Activated CD8-positive, alpha-beta T cell treated with anti-CD3 and anti-CD28 coated beads, Interleukin-2, amount 10 ng/mL, durations not matched to agents 7 days and 5 days (primary cell): ENCODE measurements at regions not wholly inside any gene's neighbourhood (a gene's known extent, or its start where the extent isn't known, plus 50 kb on each side); places are given as distances from the start of the nearest gene placed in this dataset.
"Not testable (repeated sequence)": the region's sequence is repeated elsewhere in the genome, so short reads cannot be mapped to it uniquely, and the experiment has no call there.

Experiments used
- ATAC-seq: fragments of 150-1000 bp; cut with Tn5 transposase; one replicate; pipeline ENCODE4 v1.10.0; 2021; ENCODE audit warnings: moderate library complexity
- CTCF ChIA-PET: fragments of 350-600 bp; sonication (Branson Sonifier 250); formaldehyde crosslinking; loops from one replicate; lab custom pipeline; 2021; ENCODE audit warnings: antibody characterized with exemption; lab: Charles Lee
- POLR2A ChIA-PET: fragments of 350-600 bp; sonication (Branson Sonifier 250); formaldehyde crosslinking; loops from one replicate; lab custom pipeline; 2021; ENCODE audit warnings: antibody characterized with exemption; lab: Charles Lee
- DNase-seq: peaks from one replicate; pipeline ENCODE4 v3.0.0-alpha.2; 2020
- H3K27ac Mint-ChIP-seq: one replicate; pipeline ENCODE4 v1.8.0; 2021; ENCODE audit warnings: mild to moderate bottlenecking, mixed read lengths
- H3K27me3 Mint-ChIP-seq: one replicate; pipeline ENCODE4 v1.8.0; 2021; ENCODE audit warnings: low read depth, mixed read lengths
- H3K36me3 Mint-ChIP-seq: one replicate; pipeline ENCODE4 v1.8.0; 2021; ENCODE audit warnings: low read depth, mixed read lengths
- H3K4me1 Mint-ChIP-seq: one replicate; pipeline ENCODE4 v1.8.0; 2021; ENCODE audit warnings: low read depth, mixed read lengths
- H3K4me3 Mint-ChIP-seq: one replicate; pipeline ENCODE4 v1.8.0; 2021; ENCODE audit warnings: mild to moderate bottlenecking, mixed read lengths
- H3K9me3 Mint-ChIP-seq: one replicate; pipeline ENCODE4 v1.8.0; 2022; ENCODE audit warnings: mixed read lengths; ENCODE audit not compliant: insufficient read depth

DNA sequence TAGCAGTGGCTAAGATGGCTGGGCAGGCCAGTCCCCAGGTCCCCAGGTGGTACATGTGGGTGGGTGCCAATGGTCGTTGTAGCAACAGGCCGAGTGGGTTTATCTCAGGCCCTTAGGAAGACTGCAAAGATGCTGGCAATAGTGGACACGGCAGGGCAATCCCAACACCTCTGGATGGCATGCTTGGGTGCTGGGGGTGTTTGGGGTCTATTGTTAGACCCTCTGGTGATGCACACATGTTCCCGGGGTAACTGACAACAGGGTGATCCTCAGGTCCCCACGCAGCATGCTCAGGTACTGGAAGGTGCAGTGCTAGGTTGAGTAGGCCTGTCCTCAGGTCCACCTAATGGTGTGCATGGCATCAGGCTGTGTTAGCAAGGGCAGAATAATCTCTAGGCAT lies 267.5 kb downstream of the ANKRD50 start:
- peaks cover 3% of the 10 kb centered on the region for H3K9me3 Mint-ChIP-seq
- no peaks in the 10 kb centered on the region for H3K36me3 Mint-ChIP-seq
- ATAC-seq (no peak), DNase-seq (no peak)
- POLR2A ChIA-PET, result no interaction called here
- no peak overlapping the region for H3K4me3 Mint-ChIP-seq
- H3K27ac Mint-ChIP-seq, result no peak overlapping the region
- no peaks in the 10 kb centered on the region for H3K27me3 Mint-ChIP-seq
- H3K4me1 Mint-ChIP-seq, result no peaks in the 10 kb centered on the region
- CTCF ChIA-PET, result no interaction called here

DNA sequence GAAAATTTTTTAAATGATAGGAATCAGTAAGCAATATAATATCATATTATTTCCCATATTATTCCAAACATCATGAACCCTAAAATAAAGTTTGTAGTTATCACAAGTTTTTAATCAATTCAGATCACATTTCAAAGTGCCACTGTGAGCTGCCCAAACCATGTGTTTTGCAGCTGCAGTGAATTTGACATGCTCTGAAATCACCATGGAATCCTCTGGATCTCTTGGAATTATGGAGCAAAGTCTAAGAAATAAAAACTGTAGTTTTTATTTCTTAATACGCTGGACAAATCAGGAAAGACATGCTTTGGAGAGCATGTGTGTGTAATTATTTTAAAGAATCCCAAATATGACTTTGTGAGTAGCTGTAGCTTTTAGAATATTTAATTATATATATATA lies 262.7 kb downstream of the ANKRD50 start:
- CTCF ChIA-PET, result no interaction called here
- no peak for ATAC-seq
- POLR2A ChIA-PET, result no interaction called here

GRCh38 chr4:124450851-124451250 lies 261.7 kb downstream of the ANKRD50 start:
- H3K27ac Mint-ChIP-seq, result no peak overlapping the region
- peaks cover 8% of the 10 kb centered on the region for H3K9me3 Mint-ChIP-seq
- no peaks in the 10 kb centered on the region for H3K4me1 Mint-ChIP-seq
- POLR2A ChIA-PET, result no interaction called here
- no peak for ATAC-seq
- no peak overlapping the region for H3K4me3 Mint-ChIP-seq
- H3K27me3 Mint-ChIP-seq, result no peaks in the 10 kb centered on the region
- no peak for DNase-seq
- CTCF ChIA-PET, result no interaction called here
- H3K36me3 Mint-ChIP-seq, result no peaks in the 10 kb centered on the region

More for the DNA sequence above, 262.7 kb downstream of the ANKRD50 start:
- Mint-ChIP-seq H3K4me1 (no peaks in the 10 kb centered on the region), H3K9me3 (peaks cover 8% of the 10 kb centered on the region), H3K27me3 (no peaks in the 10 kb centered on the region), H3K4me3 (no peak overlapping the region), H3K27ac (no peak overlapping the region), H3K36me3 (no peaks in the 10 kb centered on the region)
- DNase-seq, result no peak

GRCh38 chr4:124454772-124455270 lies 257.7 kb downstream of the ANKRD50 start:
- DNase-seq (no peak), ATAC-seq (no peak)
- H3K4me3 Mint-ChIP-seq, result no peak overlapping the region
- H3K9me3 Mint-ChIP-seq, result peaks cover 5% of the 10 kb centered on the region
- ChIA-PET POLR2A (no interaction called here), CTCF (no interaction called here)
- H3K4me1 Mint-ChIP-seq, result no peaks in the 10 kb centered on the region
- H3K27ac Mint-ChIP-seq, result no peak overlapping the region
- H3K36me3 Mint-ChIP-seq, result no peaks in the 10 kb centered on the region
- H3K27me3 Mint-ChIP-seq, result no peaks in the 10 kb centered on the region

- CTCF ChIA-PET, result no interaction called here
- no peak for DNase-seq
- POLR2A ChIA-PET, result no interaction called here
- peaks cover 5% of the 10 kb centered on the region for H3K9me3 Mint-ChIP-seq
- H3K27ac Mint-ChIP-seq, result no peak overlapping the region
- ATAC-seq, result no peak
- H3K36me3 Mint-ChIP-seq, result no peaks in the 10 kb centered on the region
- no peaks in the 10 kb centered on the region for H3K27me3 Mint-ChIP-seq
- H3K4me3 Mint-ChIP-seq, result no peak overlapping the region
- H3K4me1 Mint-ChIP-seq, result no peaks in the 10 kb centered on the region
Observed at GRCh38 chr4:124455671-124456070, 256.9 kb downstream of the ANKRD50 start.

DNA sequence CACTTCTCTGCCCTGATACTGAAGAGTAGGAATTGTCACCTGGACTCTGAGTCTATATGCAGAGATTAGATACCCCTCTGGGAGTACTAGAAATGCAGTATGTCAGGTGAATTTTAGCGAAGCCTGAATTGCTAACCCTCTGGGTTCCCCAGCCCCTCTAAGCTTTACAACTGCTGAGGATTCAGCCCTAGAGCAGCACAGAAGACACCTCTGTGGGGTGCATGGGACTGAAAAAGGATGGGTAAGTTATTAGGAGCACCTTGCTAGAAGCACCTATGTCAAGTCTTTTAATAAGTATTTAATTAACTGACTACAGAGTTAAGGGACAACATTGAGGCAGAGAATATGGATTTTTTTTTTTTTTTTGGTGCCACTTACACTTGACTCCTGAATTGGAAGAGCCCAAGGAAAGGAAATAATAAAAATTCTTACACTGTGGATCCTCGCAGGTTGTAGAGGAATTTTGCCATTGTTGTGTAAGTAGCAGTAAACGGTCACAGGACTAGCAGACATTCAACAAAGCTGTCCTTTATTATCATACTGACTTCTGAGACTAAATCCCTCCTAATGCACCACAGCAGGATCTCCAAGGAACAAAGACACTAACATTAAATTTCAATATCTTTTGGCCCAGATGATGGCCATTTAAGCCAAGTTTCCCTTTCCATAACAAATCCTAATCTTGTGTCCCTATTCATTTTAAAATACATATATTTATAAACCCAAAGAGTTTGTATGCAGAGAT lies 253.2 kb downstream of the ANKRD50 start:
- CTCF ChIA-PET, result no interaction called here
- ATAC-seq (no peak), DNase-seq (no peak)
- Mint-ChIP-seq H3K4me3 (no peak overlapping the region), H3K36me3 (no peaks in the 10 kb centered on the region), H3K27ac (no peak overlapping the region), H3K4me1 (no peaks in the 10 kb centered on the region), H3K27me3 (no peaks in the 10 kb centered on the region), H3K9me3 (peaks cover 10% of the 10 kb centered on the region)
- POLR2A ChIA-PET, result no interaction called here

GRCh38 chr4:124459941-124460310 lies 252.6 kb downstream of the ANKRD50 start:
- no peak for DNase-seq
- H3K27me3 Mint-ChIP-seq, result no peaks in the 10 kb centered on the region
- H3K9me3 Mint-ChIP-seq, result peaks cover 10% of the 10 kb centered on the region
- POLR2A ChIA-PET, result no interaction called here
- no peaks in the 10 kb centered on the region for H3K4me1 Mint-ChIP-seq
- H3K27ac Mint-ChIP-seq, result no peak overlapping the region
- no peak for ATAC-seq
- no peaks in the 10 kb centered on the region for H3K36me3 Mint-ChIP-seq
- CTCF ChIA-PET, result no interaction called here
- no peak overlapping the region for H3K4me3 Mint-ChIP-seq

DNA sequence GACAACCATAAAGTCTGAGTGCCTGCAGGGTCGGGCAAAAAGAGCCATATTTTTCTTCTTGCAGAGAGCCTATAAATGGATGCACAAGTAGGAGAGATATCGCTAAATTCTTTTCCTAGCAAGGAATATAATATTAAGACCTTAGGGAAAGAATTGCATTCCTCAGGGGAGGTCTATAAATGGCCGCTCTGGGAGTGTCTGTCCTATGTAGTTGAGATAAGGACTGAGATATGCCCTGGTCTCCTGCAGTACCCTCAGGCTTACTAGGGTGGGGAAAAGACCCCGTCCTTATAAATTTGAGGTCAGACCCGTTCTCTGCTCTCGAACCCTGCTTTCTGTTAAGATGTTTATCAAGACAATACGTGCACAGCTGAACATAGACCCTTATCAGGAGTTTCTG lies 250.9 kb downstream of the ANKRD50 start:
- DNase-seq, H3K27ac Mint-ChIP-seq, H3K4me1 Mint-ChIP-seq, ATAC-seq, H3K4me3 Mint-ChIP-seq, H3K27me3 Mint-ChIP-seq, H3K36me3 Mint-ChIP-seq, POLR2A ChIA-PET, CTCF ChIA-PET: not testable (repeated sequence)
- peaks cover 10% of the 10 kb centered on the region for H3K9me3 Mint-ChIP-seq

GRCh38 chr4:124462954-124463828 lies 249.3 kb downstream of the ANKRD50 start:
- H3K4me1 Mint-ChIP-seq, result no peaks in the 10 kb centered on the region
- H3K36me3 Mint-ChIP-seq, result no peaks in the 10 kb centered on the region
- H3K4me3 Mint-ChIP-seq, result no peak overlapping the region
- ChIA-PET POLR2A (no interaction called here), CTCF (no interaction called here)
- ATAC-seq (no peak), DNase-seq (no peak)
- no peak overlapping the region for H3K27ac Mint-ChIP-seq
- peaks cover 10% of the 10 kb centered on the region for H3K9me3 Mint-ChIP-seq
- H3K27me3 Mint-ChIP-seq, result no peaks in the 10 kb centered on the region

GRCh38 chr4:124464836-124465235 lies 247.7 kb downstream of the ANKRD50 start:
- ChIA-PET CTCF (no interaction called here), POLR2A (no interaction called here)
- Mint-ChIP-seq H3K4me3 (no peak overlapping the region), H3K36me3 (no peaks in the 10 kb centered on the region), H3K27me3 (no peaks in the 10 kb centered on the region), H3K9me3 (peaks cover 10% of the 10 kb centered on the region), H3K27ac (no peak overlapping the region), H3K4me1 (no peaks in the 10 kb centered on the region)
- DNase-seq, result no peak
- ATAC-seq, result no peak

DNA sequence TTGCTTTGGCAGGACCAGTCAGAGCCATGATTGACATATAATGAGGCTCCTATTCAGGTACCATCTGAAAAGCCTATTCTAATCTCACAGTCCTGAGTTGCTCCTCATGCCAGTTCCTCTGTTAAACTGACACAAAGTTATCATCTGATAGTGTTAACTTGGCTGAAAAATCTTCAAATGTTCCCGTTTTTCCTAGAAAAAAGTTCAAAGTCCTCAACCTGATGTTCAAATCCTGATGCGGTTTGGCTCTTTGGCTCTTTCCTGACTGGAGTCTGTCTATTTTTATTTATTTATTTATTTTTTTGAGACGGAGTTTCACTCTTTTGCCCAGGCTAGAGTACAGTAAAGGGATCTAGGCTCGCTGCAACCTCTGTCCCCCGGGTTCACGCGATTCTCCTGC lies 244.2 kb downstream of the ANKRD50 start:
- no peaks in the 10 kb centered on the region for H3K4me1 Mint-ChIP-seq
- POLR2A ChIA-PET, result no interaction called here
- no peak for ATAC-seq

GRCh38 chr4:124469981-124470380 lies 242.6 kb downstream of the ANKRD50 start:
- H3K27ac Mint-ChIP-seq, result no peak overlapping the region
- ChIA-PET CTCF (no interaction called here), POLR2A (no interaction called here)

More for the DNA sequence above, 244.2 kb downstream of the ANKRD50 start:
- DNase-seq, result no peak
- no peak overlapping the region for H3K4me3 Mint-ChIP-seq
- H3K36me3 Mint-ChIP-seq, result no peaks in the 10 kb centered on the region
- H3K9me3 Mint-ChIP-seq, result no peaks in the 10 kb centered on the region
- H3K27ac Mint-ChIP-seq, result no peak overlapping the region
- H3K27me3 Mint-ChIP-seq, result no peaks in the 10 kb centered on the region
- CTCF ChIA-PET, result no interaction called here

More at GRCh38 chr4:124469981-124470380, 242.6 kb downstream of the ANKRD50 start:
- no peak overlapping the region for H3K4me3 Mint-ChIP-seq
- no peaks in the 10 kb centered on the region for H3K4me1 Mint-ChIP-seq
- H3K9me3 Mint-ChIP-seq, result no peaks in the 10 kb centered on the region
- no peaks in the 10 kb centered on the region for H3K27me3 Mint-ChIP-seq
- H3K36me3 Mint-ChIP-seq, result no peaks in the 10 kb centered on the region
- DNase-seq (no peak), ATAC-seq (no peak)
